SK-N-SH (cell line): ENCODE measurements at regions not wholly inside any gene's neighbourhood (a gene's known extent, or its start where the extent isn't known, plus 50 kb on each side); places are given as distances from the start of the nearest gene placed in this dataset.

Experiments used
- CTCF ChIA-PET: fragments of 300-600, 350-600 bp; formaldehyde crosslinking; extraction: SDS; loops from one replicate; lab custom pipeline; 2021; lab: Yijun Ruan, JAX
- POLR2A ChIA-PET: fragments of 350-600 bp; sonication (Branson Sonifier 250); formaldehyde crosslinking; extraction: SDS; loops from one replicate; lab custom pipeline; 2020; ENCODE audit warnings: antibody characterized with exemption, inconsistent platforms; lab: Yijun Ruan, JAX
- DNase-seq: peaks from one replicate; pipeline ENCODE4 v3.0.0; 2012
- H2AFZ ChIP-seq: fragments of 200-600 bp; sonication (generic); 2 replicates; pipeline ENCODE4 v1.8.1; 2016; ENCODE audit warnings: antibody characterized with exemption, mild to moderate bottlenecking, low read depth
- H3F3A ChIP-seq: fragments of 200-600 bp; sonication (generic); replicated peaks from 2 replicates; pipeline ENCODE3; 2016; ENCODE audit warnings: antibody characterized with exemption, mild to moderate bottlenecking; ENCODE audit not compliant: insufficient read depth
- H3K27ac ChIP-seq, 2 experiments: fragments of 200-500 bp in 1 of 2; fragments of 200-600 bp in 1 of 2; sonication (Bioruptor generic) in 1 of 2; sonication (generic), shearing (Covaris generic) in 1 of 2; 2 replicates each; pipeline versions ENCODE4 v1.5.1 to v1.6.1; 2014 to 2016; ENCODE audit warnings: low read depth in 2 of 2, inconsistent platforms in 1 of 2, low read length in 1 of 2, mild to moderate bottlenecking in 1 of 2, mixed read lengths in 1 of 2
- H3K27me3 ChIP-seq: fragments of 200-600 bp; sonication (generic), shearing (Covaris generic); 2 replicates; pipeline ENCODE4 v1.6.1; 2016; ENCODE audit warnings: mixed run types; ENCODE audit not compliant: insufficient read depth
- H3K36me3 ChIP-seq, 2 experiments: fragments of 200-500 bp in 1 of 2; fragments of 200-600 bp in 1 of 2; sonication (Bioruptor generic) in 1 of 2; sonication (generic) in 1 of 2; replicated peaks in 1 of 2; 2 replicates each; pipeline versions ENCODE3 to v1.5.1; 2014 to 2016; ENCODE audit warnings: low read length in 1 of 2, mild to moderate bottlenecking in 1 of 2; ENCODE audit not compliant: insufficient read depth in 2 of 2, control insufficient read depth in 1 of 2
- H3K4me1 ChIP-seq, 2 experiments: fragments of 200-500 bp in 1 of 2; fragments of 200-600 bp in 1 of 2; sonication (Bioruptor generic) in 1 of 2; sonication (generic), shearing (Covaris generic) in 1 of 2; 2 replicates each; pipeline versions ENCODE4 v1.5.1 to v1.6.1; 2014 to 2016; ENCODE audit warnings: low read depth in 1 of 2, low read length in 1 of 2, mixed run types in 1 of 2; ENCODE audit not compliant: insufficient read depth in 2 of 2, control insufficient read depth in 1 of 2
- H3K4me2 ChIP-seq: fragments of 200-600 bp; sonication (generic), shearing (Covaris generic); 2 replicates; pipeline ENCODE4 v1.6.1; 2017; ENCODE audit warnings: mixed run types
- H3K4me3 ChIP-seq, 2 experiments: fragments of 200-500 bp in 1 of 2; fragments of 200-600 bp in 1 of 2; sonication (Bioruptor generic) in 1 of 2; sonication (generic), shearing (Covaris generic) in 1 of 2; 2 replicates each; pipeline versions ENCODE4 v1.5.1 to v1.8.1; 2014 to 2016; ENCODE audit warnings: low read depth in 2 of 2, inconsistent platforms in 1 of 2, low read length in 1 of 2, mild to moderate bottlenecking in 1 of 2, mixed read lengths in 1 of 2, moderate library complexity in 1 of 2
- H3K79me2 ChIP-seq: fragments of 200-600 bp; sonication (generic); 2 replicates; pipeline ENCODE4 v1.8.1; 2017; ENCODE audit warnings: mild to moderate bottlenecking; ENCODE audit not compliant: insufficient read depth
- H3K9ac ChIP-seq: fragments of 200-600 bp; sonication (generic); 2 replicates; pipeline ENCODE4 v1.6.1; 2017; ENCODE audit warnings: mixed run types
- H3K9me2 ChIP-seq: fragments of 200-600 bp; sonication (generic); 2 replicates; pipeline ENCODE4 v1.6.1; 2017; ENCODE audit warnings: mixed run types
- H3K9me3 ChIP-seq: fragments of 200-600 bp; sonication (generic); 2 replicates; pipeline ENCODE4 v1.6.1; 2017; ENCODE audit warnings: mixed run types, mild to moderate bottlenecking, moderate library complexity
- H4K20me1 ChIP-seq: fragments of 200-600 bp; sonication (generic); 2 replicates; pipeline ENCODE4 v1.6.1; 2017; ENCODE audit warnings: mild to moderate bottlenecking, mixed run types; ENCODE audit not compliant: insufficient read depth
- EP300 ChIP-seq, 2 experiments: IDR thresholded peaks; 2 replicates each; pipeline versions ENCODE4 v1.4.0 to v1.6.1; 2012; ENCODE audit warnings: borderline replicate concordance in 1 of 2, low read depth in 1 of 2, low read length in 1 of 2
- FOXJ3 ChIP-seq: sonication (generic); formaldehyde crosslinking; IDR thresholded peaks from 2 replicates; pipeline ENCODE4 v1.5.1; 2020; ENCODE audit warnings: mild to moderate bottlenecking, missing genetic modification reagents
- GABPA ChIP-seq: IDR thresholded peaks from 2 replicates; pipeline ENCODE4 v1.4.0; 2012; ENCODE audit warnings: low read depth, mild to moderate bottlenecking
- JUND ChIP-seq: IDR thresholded peaks from 2 replicates; pipeline ENCODE4 v1.4.0; 2012
- MXI1 ChIP-seq: IDR thresholded peaks from 2 replicates; pipeline ENCODE4 v1.6.1; 2012; ENCODE audit warnings: mild to moderate bottlenecking, low read depth, low read length, improper control_type of control experiment
- NFIC ChIP-seq: IDR thresholded peaks from 2 replicates; pipeline ENCODE4 v1.4.0; 2012; ENCODE audit warnings: borderline replicate concordance
- POLR2AphosphoS5 ChIP-seq: IDR thresholded peaks from 2 replicates; pipeline ENCODE4 v1.6.1; 2012; ENCODE audit warnings: low read depth, low read length
- RAD21 ChIP-seq: IDR thresholded peaks from 2 replicates; pipeline ENCODE4 v1.6.1; 2012; ENCODE audit warnings: mild to moderate bottlenecking, low read length
- RXRA ChIP-seq: IDR thresholded peaks from 2 replicates; pipeline ENCODE4 v1.4.0; 2012; ENCODE audit warnings: low read depth, mild to moderate bottlenecking, borderline replicate concordance
- SIN3A ChIP-seq: IDR thresholded peaks from 2 replicates; pipeline ENCODE4 v1.6.1; 2012; ENCODE audit warnings: low read depth, mild to moderate bottlenecking, low read length, moderate library complexity, borderline replicate concordance
- WGBS: methylation state at CpG from one replicate; pipeline ENCODE4 v1.1.6; 2017; ENCODE audit warnings: low lambda C conversion rate; 5-methylcytosine and 5-hydroxymethylcytosine counted together
- TF ChIP-seq, protein P1 (sequence below): IDR thresholded peaks from 2 replicates; pipeline ENCODE4 v1.4.0; 2012; ENCODE audit warnings: low read depth
- TF ChIP-seq, protein P2 (sequence below): fragments of 200-600 bp; sonication (generic); IDR thresholded peaks from 2 replicates; pipeline ENCODE4 v1.6.1; 2017; ENCODE audit warnings: antibody characterized with exemption, mild to moderate bottlenecking, moderate library complexity
- TF ChIP-seq, protein P3 (sequence below): IDR thresholded peaks from 2 replicates; pipeline ENCODE4 v1.4.0; 2012; ENCODE audit warnings: low read depth, borderline replicate concordance
- TF ChIP-seq, protein P4 (sequence below): fragments of 150-350 bp; IDR thresholded peaks from 2 replicates; pipeline ENCODE4 v1.6.1; 2016; ENCODE audit warnings: mild to moderate bottlenecking, low read depth, low read length

DNA sequence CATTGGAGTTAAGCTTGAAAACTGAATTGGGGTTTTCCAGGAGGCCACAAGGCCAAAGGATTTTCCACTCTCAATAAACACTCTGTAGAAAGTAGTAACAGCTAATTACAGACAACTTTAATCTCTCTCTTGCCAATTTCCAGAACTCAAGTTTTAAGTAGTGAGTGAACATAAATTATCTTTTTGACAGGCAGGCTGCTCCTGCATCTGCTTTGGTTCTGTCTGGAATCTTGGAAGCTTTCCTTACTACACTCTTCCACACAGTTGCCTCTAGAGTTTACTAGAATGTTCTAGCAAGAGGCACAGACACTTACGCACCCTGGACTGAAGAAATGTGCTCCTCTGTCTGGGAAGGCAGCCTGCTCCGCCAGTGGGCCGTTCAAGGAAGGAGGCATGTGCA lies 90.5 kb upstream of the WAC start:
- WGBS = 56% methylated on average over 3 of the region's 3 CpGs

DNA sequence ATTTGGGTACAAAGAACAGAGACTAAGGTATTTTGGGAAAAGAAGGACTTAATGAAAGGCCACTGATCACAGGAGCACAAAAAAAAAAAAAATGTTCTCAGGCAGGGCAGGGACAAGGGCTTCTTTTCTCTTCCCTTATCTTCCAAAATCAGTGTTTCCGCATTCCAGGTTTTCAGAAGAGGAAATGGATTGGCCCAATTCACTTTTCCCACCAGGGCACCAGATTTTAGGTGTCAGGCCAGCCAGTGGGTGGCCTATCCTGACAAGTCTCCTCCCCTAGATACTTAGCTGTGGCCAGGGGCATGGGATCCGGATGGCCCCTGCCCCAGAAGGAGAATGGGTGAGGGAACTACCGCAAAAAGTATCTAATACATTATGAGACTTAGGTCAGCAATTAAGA lies 88.9 kb upstream of the WAC start:
- H3K4me2 ChIP-seq = no peak overlapping the region
- H3K9ac ChIP-seq = no peak overlapping the region
- no peaks in the 10 kb centered on the region for H3K79me2 ChIP-seq
- ChIA-PET POLR2A (no interaction called here), CTCF (interaction anchor here (0.9 kb wide), 1 partner anchor 12 kb away, joined by 3 read pairs; no protein-coding TSS in a partner anchor)
- H3K9me3 ChIP-seq = no peaks in the 10 kb centered on the region
- no peak for DNase-seq
- no peaks in the 10 kb centered on the region for H4K20me1 ChIP-seq
- no peaks in the 10 kb centered on the region for H3K27me3 ChIP-seq
- TF ChIP-seq, protein P1, sequence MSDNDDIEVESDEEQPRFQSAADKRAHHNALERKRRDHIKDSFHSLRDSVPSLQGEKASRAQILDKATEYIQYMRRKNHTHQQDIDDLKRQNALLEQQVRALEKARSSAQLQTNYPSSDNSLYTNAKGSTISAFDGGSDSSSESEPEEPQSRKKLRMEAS = no peak
- TF ChIP-seq FOXJ3 (CRISPR knock-in tag) = no peak
- TF ChIP-seq, protein P2, sequence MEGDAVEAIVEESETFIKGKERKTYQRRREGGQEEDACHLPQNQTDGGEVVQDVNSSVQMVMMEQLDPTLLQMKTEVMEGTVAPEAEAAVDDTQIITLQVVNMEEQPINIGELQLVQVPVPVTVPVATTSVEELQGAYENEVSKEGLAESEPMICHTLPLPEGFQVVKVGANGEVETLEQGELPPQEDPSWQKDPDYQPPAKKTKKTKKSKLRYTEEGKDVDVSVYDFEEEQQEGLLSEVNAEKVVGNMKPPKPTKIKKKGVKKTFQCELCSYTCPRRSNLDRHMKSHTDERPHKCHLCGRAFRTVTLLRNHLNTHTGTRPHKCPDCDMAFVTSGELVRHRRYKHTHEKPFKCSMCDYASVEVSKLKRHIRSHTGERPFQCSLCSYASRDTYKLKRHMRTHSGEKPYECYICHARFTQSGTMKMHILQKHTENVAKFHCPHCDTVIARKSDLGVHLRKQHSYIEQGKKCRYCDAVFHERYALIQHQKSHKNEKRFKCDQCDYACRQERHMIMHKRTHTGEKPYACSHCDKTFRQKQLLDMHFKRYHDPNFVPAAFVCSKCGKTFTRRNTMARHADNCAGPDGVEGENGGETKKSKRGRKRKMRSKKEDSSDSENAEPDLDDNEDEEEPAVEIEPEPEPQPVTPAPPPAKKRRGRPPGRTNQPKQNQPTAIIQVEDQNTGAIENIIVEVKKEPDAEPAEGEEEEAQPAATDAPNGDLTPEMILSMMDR = no peak
- TF ChIP-seq, protein P3, sequence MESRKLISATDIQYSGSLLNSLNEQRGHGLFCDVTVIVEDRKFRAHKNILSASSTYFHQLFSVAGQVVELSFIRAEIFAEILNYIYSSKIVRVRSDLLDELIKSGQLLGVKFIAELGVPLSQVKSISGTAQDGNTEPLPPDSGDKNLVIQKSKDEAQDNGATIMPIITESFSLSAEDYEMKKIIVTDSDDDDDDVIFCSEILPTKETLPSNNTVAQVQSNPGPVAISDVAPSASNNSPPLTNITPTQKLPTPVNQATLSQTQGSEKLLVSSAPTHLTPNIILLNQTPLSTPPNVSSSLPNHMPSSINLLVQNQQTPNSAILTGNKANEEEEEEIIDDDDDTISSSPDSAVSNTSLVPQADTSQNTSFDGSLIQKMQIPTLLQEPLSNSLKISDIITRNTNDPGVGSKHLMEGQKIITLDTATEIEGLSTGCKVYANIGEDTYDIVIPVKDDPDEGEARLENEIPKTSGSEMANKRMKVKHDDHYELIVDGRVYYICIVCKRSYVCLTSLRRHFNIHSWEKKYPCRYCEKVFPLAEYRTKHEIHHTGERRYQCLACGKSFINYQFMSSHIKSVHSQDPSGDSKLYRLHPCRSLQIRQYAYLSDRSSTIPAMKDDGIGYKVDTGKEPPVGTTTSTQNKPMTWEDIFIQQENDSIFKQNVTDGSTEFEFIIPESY = no peak
- no peak for TF ChIP-seq GABPA
- TF ChIP-seq, protein P4, sequence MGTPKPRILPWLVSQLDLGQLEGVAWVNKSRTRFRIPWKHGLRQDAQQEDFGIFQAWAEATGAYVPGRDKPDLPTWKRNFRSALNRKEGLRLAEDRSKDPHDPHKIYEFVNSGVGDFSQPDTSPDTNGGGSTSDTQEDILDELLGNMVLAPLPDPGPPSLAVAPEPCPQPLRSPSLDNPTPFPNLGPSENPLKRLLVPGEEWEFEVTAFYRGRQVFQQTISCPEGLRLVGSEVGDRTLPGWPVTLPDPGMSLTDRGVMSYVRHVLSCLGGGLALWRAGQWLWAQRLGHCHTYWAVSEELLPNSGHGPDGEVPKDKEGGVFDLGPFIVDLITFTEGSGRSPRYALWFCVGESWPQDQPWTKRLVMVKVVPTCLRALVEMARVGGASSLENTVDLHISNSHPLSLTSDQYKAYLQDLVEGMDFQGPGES = no peak
- no peak for TF ChIP-seq NFIC
- no peak for TF ChIP-seq JUND
- no peak for TF ChIP-seq RXRA
- no peak for TF ChIP-seq EP300 (IDR thresholded peaks at IDR 0.05; ENCODE audit: borderline replicate concordance in 1 of 2, low read depth in 1 of 2, low read length in 1 of 2)
- TF ChIP-seq RAD21 = no peak
- no peak overlapping the region for H2AFZ ChIP-seq
- no peaks in the 10 kb centered on the region for H3K9me2 ChIP-seq
- no peak overlapping the region for H3K4me3 ChIP-seq
- peaks cover 0 to under 1% of the 10 kb centered on the region in 2 experiments; a peak in 1 of 4 replicates for H3K4me1 ChIP-seq
- H3K36me3 ChIP-seq = no peaks in the 10 kb centered on the region
- H3K27ac ChIP-seq = no peak overlapping the region
- WGBS = 69% methylated on average over 3 of the region's 3 CpGs
- H3F3A ChIP-seq = no peaks in the 10 kb centered on the region

More for the DNA sequence above, 90.5 kb upstream of the WAC start:
- Histone ChIP-seq H3K4me3 (no peak overlapping the region), H3K9me3 (no peaks in the 10 kb centered on the region), H3K36me3 (no peaks in the 10 kb centered on the region), H3K9me2 (no peaks in the 10 kb centered on the region), H3F3A (no peaks in the 10 kb centered on the region), H2AFZ (no peak overlapping the region), H3K27me3 (no peaks in the 10 kb centered on the region; the same call in 1 of the 2 replicates), H3K79me2 (no peaks in the 10 kb centered on the region), H3K4me2 (no peak overlapping the region), H3K4me1 (no peaks in the 10 kb centered on the region), H3K9ac (no peak overlapping the region), H4K20me1 (no peaks in the 10 kb centered on the region), H3K27ac (no peak overlapping the region)
- no peak for TF ChIP-seq POLR2AphosphoS5
- no peak for TF ChIP-seq FOXJ3 (CRISPR knock-in tag)
- no peak for TF ChIP-seq MXI1
- TF ChIP-seq GABPA = no peak
- TF ChIP-seq SIN3A = no peak
- ChIA-PET CTCF (interaction anchor here (0.6 to 1.4 kb wide), 4 partner anchors 11 to 862 kb away, joined by 3 to 5 read pairs (median 4); no protein-coding TSS in a partner anchor), POLR2A (no interaction called here)
- DNase-seq = no peak
